Ishikawa (cell line): ENCODE measurements at regions not wholly inside any gene's neighbourhood (a gene's known extent, or its start where the extent isn't known, plus 50 kb on each side); places are given as distances from the start of the nearest gene placed in this dataset.

Experiments used
- CEBPB ChIP-seq: IDR thresholded peaks from 2 replicates; pipeline ENCODE4 v1.6.1; 2012
- CREB1 ChIP-seq: IDR thresholded peaks from 2 replicates; pipeline ENCODE4 v1.6.1; 2012; ENCODE audit warnings: low read depth
- EGR1 ChIP-seq: IDR thresholded peaks from 2 replicates; pipeline ENCODE4 v1.6.1; 2012
- EP300 ChIP-seq: IDR thresholded peaks from 2 replicates; pipeline ENCODE4 v1.6.1; 2012; ENCODE audit warnings: borderline replicate concordance
- FOXM1 ChIP-seq: IDR thresholded peaks from 2 replicates; pipeline ENCODE4 v1.6.1; 2012; ENCODE audit warnings: low read depth, borderline replicate concordance
- NFIC ChIP-seq: IDR thresholded peaks from 2 replicates; pipeline ENCODE4 v1.6.1; 2012
- RAD21 ChIP-seq: IDR thresholded peaks from 2 replicates; pipeline ENCODE4 v1.6.1; 2012; ENCODE audit warnings: low read depth
- TAF1 ChIP-seq: IDR thresholded peaks from 2 replicates; pipeline ENCODE4 v1.6.1; 2012; ENCODE audit warnings: low read depth, mild to moderate bottlenecking
- TCF12 ChIP-seq: IDR thresholded peaks from 2 replicates; pipeline ENCODE4 v1.6.1; 2012; ENCODE audit warnings: low read depth
- TEAD4 ChIP-seq: IDR thresholded peaks from 2 replicates; pipeline ENCODE4 v1.6.1; 2012
- YY1 ChIP-seq: IDR thresholded peaks from 2 replicates; pipeline ENCODE4 v1.6.1; 2012; ENCODE audit warnings: low read depth
- ZBTB7A ChIP-seq: IDR thresholded peaks from 2 replicates; pipeline ENCODE4 v1.6.1; 2012; ENCODE audit warnings: low read depth
- TF ChIP-seq, protein P1 (sequence below): IDR thresholded peaks from 2 replicates; pipeline ENCODE4 v1.6.1; 2012
- TF ChIP-seq, protein P2 (sequence below): IDR thresholded peaks from 2 replicates; pipeline ENCODE4 v1.6.1; 2012; ENCODE audit warnings: low read depth, mild to moderate bottlenecking
- TF ChIP-seq, protein P3 (sequence below): IDR thresholded peaks from 2 replicates; pipeline ENCODE4 v1.6.1; 2012

- TF ChIP-seq, protein P1, sequence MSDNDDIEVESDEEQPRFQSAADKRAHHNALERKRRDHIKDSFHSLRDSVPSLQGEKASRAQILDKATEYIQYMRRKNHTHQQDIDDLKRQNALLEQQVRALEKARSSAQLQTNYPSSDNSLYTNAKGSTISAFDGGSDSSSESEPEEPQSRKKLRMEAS: no peak
- TF ChIP-seq EGR1 (no peak), FOXM1 (no peak), RAD21 (no peak), EP300 (no peak), CEBPB (no peak), TAF1 (no peak), ZBTB7A (no peak), TCF12 (no peak), CREB1 (no peak), YY1 (no peak), TEAD4 (no peak), NFIC (no peak)
- TF ChIP-seq, protein P2, sequence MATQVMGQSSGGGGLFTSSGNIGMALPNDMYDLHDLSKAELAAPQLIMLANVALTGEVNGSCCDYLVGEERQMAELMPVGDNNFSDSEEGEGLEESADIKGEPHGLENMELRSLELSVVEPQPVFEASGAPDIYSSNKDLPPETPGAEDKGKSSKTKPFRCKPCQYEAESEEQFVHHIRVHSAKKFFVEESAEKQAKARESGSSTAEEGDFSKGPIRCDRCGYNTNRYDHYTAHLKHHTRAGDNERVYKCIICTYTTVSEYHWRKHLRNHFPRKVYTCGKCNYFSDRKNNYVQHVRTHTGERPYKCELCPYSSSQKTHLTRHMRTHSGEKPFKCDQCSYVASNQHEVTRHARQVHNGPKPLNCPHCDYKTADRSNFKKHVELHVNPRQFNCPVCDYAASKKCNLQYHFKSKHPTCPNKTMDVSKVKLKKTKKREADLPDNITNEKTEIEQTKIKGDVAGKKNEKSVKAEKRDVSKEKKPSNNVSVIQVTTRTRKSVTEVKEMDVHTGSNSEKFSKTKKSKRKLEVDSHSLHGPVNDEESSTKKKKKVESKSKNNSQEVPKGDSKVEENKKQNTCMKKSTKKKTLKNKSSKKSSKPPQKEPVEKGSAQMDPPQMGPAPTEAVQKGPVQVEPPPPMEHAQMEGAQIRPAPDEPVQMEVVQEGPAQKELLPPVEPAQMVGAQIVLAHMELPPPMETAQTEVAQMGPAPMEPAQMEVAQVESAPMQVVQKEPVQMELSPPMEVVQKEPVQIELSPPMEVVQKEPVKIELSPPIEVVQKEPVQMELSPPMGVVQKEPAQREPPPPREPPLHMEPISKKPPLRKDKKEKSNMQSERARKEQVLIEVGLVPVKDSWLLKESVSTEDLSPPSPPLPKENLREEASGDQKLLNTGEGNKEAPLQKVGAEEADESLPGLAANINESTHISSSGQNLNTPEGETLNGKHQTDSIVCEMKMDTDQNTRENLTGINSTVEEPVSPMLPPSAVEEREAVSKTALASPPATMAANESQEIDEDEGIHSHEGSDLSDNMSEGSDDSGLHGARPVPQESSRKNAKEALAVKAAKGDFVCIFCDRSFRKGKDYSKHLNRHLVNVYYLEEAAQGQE: no peak
- TF ChIP-seq, protein P3, sequence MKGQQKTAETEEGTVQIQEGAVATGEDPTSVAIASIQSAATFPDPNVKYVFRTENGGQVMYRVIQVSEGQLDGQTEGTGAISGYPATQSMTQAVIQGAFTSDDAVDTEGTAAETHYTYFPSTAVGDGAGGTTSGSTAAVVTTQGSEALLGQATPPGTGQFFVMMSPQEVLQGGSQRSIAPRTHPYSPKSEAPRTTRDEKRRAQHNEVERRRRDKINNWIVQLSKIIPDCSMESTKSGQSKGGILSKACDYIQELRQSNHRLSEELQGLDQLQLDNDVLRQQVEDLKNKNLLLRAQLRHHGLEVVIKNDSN: no peak
Observed at GRCh38 chr4:176896211-176896610, 103.5 kb upstream of the VEGFC start.

DNA sequence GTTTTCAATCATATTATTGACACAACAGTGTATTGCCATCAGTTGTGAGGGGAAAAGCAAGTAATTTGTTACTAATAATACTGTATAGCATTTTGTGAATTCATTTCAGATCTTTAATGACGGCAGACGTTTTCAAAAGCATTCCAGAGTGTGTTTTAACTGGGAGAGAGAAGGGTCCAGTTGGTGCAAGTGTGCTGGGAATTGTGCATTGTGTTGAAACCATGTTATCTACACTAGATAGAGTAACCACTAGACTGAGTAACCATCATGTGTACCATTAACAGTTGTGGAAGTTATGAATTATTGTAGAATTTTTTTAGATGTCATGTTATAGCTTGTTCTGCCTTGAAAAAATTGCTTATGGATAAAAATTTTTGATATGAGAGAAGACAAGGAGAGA, 104.5 kb upstream of the VEGFC start:
- no peak for TF ChIP-seq RAD21
- TF ChIP-seq EGR1: no peak
- TF ChIP-seq CREB1: no peak
- no peak for TF ChIP-seq CEBPB
- no peak for TF ChIP-seq TEAD4
- no peak for TF ChIP-seq NFIC
- no peak for TF ChIP-seq TAF1
- no peak for TF ChIP-seq FOXM1
- TF ChIP-seq EP300: no peak
- TF ChIP-seq, protein P1: no peak
- no peak for TF ChIP-seq YY1
- no peak for TF ChIP-seq ZBTB7A

GRCh38 chr4:176898791-176899190, 106.1 kb upstream of the VEGFC start:
- no peak for TF ChIP-seq TAF1
- TF ChIP-seq TEAD4: no peak
- no peak for TF ChIP-seq EGR1
- TF ChIP-seq, protein P3: no peak
- TF ChIP-seq, protein P1: no peak
- TF ChIP-seq, protein P2: no peak
- TF ChIP-seq ZBTB7A: no peak
- no peak for TF ChIP-seq CREB1
- no peak for TF ChIP-seq NFIC
- TF ChIP-seq TCF12: no peak
- no peak for TF ChIP-seq CEBPB
- TF ChIP-seq EP300: no peak

DNA sequence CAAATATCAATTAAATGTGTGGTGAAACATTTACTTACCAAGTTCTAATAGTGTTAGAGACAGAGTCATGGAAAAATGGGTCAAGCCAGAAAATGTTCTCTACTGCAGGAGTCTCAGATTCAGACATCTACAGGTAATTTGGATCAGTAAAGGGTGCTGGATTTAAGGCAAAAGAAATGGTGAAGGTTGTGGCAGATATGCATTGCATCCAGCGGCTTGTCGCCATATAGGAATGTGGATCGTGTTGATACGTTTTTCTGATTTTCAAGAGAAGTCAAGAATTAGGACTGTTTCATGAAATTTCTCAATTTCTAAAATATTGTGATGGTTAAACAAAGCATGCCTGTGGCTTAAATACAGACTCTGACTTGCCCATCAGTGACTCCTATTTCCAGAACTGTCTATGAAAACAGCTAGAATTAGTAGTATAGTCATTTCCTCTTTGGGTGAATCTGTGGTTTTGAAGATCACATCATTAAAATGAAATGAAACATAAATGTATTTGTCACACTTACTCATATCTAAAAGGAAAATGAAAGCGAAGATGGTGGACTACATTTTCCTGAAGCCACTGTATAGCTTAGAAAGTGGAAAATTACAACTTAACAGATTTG, 110.1 kb upstream of the VEGFC start:
- TF ChIP-seq TCF12 (no peak), NFIC (no peak)
- TF ChIP-seq, protein P3: no peak

- TF ChIP-seq YY1: no peak
Observed at GRCh38 chr4:176906709-176907108, 114.0 kb upstream of the VEGFC start.

DNA sequence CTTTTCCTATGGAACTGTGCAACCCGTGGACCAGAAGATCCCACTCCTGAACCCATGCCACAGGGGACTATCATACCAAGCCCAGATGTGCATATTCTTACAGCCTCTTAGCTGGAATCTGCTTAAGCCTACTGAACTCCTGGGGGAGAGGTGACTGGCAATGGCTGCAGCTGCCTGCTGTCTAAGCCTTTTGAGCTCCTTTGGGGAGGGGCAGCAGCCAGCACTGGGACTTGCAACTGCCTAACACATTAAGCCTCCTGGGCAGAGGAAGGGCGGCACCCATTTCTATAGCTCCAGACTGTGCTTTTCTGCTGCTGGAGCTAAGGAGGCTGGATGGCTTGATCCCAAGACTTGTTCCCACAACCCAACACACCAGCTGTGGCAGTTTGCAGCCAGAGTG, 117.9 kb upstream of the VEGFC start:
- no peak for TF ChIP-seq ZBTB7A
- TF ChIP-seq TEAD4: no peak
- TF ChIP-seq, protein P3: no peak
- no peak for TF ChIP-seq CEBPB
- no peak for TF ChIP-seq TAF1
- TF ChIP-seq, protein P1: no peak
- no peak for TF ChIP-seq FOXM1
- TF ChIP-seq, protein P2: no peak
- no peak for TF ChIP-seq EP300
- TF ChIP-seq RAD21: no peak
- TF ChIP-seq NFIC: no peak
- no peak for TF ChIP-seq YY1
- no peak for TF ChIP-seq EGR1
- TF ChIP-seq TCF12: no peak
- no peak for TF ChIP-seq CREB1
